GM12875 (cell line): ENCODE measurements at regions not wholly inside any gene's neighbourhood (a gene's known extent, or its start where the extent isn't known, plus 50 kb on each side); places are given as distances from the start of the nearest gene placed in this dataset.

Source experiments
- H3K4me3 ChIP-seq: one replicate; pipeline ENCODE4 v1.5.1; 2011; ENCODE audit warnings: low read depth, low read length, control low read depth
- TF ChIP-seq, protein P1 (sequence below): IDR thresholded peaks from 2 replicates; pipeline ENCODE4 v1.5.1; 2011; ENCODE audit warnings: low read depth, mild to moderate bottlenecking, control low read depth, inconsistent platforms, low read length, moderate library complexity, borderline replicate concordance; ENCODE audit not compliant: insufficient read depth

GRCh38 chr2:83695037-83695436, 764.0 kb downstream of the SUCLG1 start:
- TF ChIP-seq, protein P1, sequence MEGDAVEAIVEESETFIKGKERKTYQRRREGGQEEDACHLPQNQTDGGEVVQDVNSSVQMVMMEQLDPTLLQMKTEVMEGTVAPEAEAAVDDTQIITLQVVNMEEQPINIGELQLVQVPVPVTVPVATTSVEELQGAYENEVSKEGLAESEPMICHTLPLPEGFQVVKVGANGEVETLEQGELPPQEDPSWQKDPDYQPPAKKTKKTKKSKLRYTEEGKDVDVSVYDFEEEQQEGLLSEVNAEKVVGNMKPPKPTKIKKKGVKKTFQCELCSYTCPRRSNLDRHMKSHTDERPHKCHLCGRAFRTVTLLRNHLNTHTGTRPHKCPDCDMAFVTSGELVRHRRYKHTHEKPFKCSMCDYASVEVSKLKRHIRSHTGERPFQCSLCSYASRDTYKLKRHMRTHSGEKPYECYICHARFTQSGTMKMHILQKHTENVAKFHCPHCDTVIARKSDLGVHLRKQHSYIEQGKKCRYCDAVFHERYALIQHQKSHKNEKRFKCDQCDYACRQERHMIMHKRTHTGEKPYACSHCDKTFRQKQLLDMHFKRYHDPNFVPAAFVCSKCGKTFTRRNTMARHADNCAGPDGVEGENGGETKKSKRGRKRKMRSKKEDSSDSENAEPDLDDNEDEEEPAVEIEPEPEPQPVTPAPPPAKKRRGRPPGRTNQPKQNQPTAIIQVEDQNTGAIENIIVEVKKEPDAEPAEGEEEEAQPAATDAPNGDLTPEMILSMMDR: no peak
- H3K4me3 ChIP-seq: no peak overlapping the region

GRCh38 chr2:83689402-83689801, 769.7 kb downstream of the SUCLG1 start:
- TF ChIP-seq, protein P1: no peak
- no peak overlapping the region for H3K4me3 ChIP-seq

DNA sequence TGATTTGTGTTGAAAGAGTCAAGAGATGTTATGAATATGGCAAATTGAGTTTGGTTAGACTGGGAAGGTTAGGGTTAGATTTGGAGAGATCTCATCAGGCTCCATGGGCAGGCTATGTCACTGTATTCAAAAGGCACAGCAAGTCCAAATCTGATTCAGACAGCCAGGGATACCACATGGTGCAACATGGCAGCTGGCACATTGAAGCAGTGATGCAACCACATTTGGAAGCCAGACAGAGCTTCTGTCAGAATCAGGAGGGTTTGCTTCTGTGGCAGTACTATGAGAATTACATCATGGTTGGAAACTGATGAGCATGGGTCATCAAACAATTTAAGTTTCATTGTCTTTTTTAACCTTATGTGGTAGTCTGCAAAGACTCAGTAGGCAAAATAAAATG, 772.2 kb downstream of the SUCLG1 start:
- TF ChIP-seq, protein P1: no peak

DNA sequence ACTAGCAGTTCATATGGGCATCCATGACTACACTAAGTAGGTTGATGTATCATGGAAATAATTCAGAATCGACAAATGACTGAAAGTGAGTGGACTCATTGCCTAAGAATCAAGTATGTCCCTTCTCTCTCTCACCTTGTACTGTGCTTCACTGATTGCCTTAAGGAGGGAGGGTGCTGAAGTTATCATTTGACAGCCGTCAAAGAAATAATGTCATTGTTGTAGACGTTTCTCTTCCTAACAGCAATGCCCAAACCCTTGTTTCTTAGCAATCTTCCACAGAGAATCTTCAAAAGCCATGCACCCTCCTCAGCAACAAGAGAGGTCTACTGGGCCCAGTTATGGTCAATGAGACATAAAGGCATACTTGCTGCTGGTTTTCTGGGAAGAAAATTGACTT, 785.0 kb downstream of the SUCLG1 start:
- no peak overlapping the region for H3K4me3 ChIP-seq
- TF ChIP-seq, protein P1: no peak

More for the DNA sequence above, 772.2 kb downstream of the SUCLG1 start:
- no peak overlapping the region for H3K4me3 ChIP-seq

DNA sequence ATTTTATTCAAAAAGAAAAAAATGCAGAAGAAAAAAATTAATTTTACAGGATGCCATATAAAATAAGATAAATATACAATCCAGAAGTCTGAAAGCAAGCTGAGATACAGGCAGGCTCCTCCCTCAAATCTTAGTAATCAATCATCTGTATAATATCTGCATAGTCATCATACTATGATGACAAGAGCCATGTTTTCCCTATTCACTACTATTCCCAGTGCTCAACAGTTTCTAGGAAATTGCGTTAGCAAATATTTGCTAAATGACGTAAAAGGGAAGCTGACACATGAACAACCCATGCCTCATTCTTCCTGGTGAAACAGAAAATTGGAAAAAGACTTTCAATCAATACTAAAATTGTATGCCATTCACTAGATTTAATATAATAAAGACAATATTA, 793.2 kb downstream of the SUCLG1 start:
- H3K4me3 ChIP-seq: no peak overlapping the region
- TF ChIP-seq, protein P1: no peak

DNA sequence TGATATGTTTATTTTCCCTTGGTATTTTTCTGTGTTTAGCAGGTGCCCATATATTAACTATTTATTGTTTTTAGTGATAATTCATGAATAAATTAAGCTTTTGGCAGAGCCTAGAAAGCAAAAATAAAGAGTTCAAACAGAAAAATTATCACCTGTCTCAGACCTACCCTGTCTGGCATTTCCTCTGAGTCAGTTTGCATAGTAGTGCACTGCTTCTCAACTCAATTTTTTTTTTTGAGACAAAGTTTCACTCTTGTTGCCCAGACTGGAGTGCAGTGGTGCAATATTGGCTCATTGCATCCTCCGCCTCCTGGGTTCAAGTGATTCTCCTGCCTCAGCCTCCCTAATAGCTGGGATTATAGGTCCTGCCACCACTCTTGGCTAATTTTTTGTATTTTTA, 793.9 kb downstream of the SUCLG1 start:
- H3K4me3 ChIP-seq: no peak overlapping the region
- TF ChIP-seq, protein P1: no peak

DNA sequence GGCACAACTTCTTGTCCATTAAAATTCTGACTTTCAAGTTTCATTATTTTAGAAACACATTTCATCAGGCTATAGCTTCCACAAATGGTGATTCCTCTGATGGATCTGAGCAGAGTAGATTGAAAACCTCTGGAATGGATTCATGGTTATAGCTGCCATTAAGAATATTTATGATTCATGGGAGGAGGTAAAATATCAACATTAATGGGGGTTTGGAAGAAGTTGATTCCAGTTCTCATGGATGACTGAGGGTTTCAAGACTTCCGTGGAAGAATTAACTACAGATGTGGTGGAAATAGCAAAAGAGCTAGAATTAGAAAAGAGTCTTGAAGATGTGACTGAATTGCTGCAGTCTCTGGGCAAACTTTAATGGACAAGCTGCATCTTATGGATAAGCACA, 797.4 kb downstream of the SUCLG1 start:
- no peak overlapping the region for H3K4me3 ChIP-seq
- TF ChIP-seq, protein P1: no peak
